MM.1S (cell line): ENCODE measurements at regions not wholly inside any gene's neighbourhood (a gene's known extent, or its start where the extent isn't known, plus 50 kb on each side); places are given as distances from the start of the nearest gene placed in this dataset.

Experiments used
- CTCF ChIP-seq: fragments of 300-600 bp; sonication (generic); IDR thresholded peaks from 2 replicates; pipeline ENCODE4 v1.5.1; 2016; ENCODE audit warnings: antibody characterized with exemption, low read length, mixed read lengths
- EZH2 ChIP-seq: fragments of 300-600 bp; sonication (generic); optimal IDR thresholded peaks from 2 replicates; pipeline ENCODE3; 2017; ENCODE audit warnings: low read depth, mild to moderate bottlenecking, antibody characterized with exemption, low read length, mixed read lengths

- no peak for TF ChIP-seq CTCF
- no peak for TF ChIP-seq EZH2
Observed at GRCh38 chr18:38895560-38895959, 1330.0 kb upstream of the CELF4 start.
